ENCODE measurements at regions not wholly inside any gene's neighbourhood (a gene's known extent, or its start where the extent isn't known, plus 50 kb on each side); places are given as distances from the start of the nearest gene placed in this dataset.
A peak's percentile ranks its signal among the peaks of the same experiment; 100 is the strongest.

DNA sequence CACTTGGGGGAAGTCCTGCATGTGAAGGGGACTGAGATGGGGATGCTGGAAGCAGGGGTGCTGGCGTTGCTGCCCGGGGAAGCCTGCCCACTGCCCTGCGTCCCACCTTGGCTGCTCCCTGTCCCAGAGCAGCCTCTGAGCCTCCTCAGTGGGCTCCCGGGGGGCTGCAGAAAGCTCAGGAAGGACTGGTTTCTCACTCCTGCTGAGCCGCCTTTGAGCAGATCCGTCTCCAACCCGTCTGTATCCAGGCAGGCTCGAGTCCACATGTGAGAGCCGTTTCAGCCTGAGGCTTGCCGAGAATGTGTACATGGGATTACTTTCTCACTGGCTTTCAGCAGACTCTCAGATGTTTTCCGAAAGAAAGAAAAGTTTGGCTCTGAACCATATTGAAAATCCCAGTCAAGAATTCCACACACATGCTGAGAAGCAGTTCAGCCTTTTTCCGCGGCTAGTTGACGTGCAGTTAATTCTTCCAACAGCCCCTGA, 95.3 kb upstream of the COL5A1 start:
- TF ChIP-seq EZH2 (IDR thresholded peaks at IDR 0.05; ENCODE audit: low read length, missing control alignments) = no peak
- TF ChIP-seq, protein P1, sequence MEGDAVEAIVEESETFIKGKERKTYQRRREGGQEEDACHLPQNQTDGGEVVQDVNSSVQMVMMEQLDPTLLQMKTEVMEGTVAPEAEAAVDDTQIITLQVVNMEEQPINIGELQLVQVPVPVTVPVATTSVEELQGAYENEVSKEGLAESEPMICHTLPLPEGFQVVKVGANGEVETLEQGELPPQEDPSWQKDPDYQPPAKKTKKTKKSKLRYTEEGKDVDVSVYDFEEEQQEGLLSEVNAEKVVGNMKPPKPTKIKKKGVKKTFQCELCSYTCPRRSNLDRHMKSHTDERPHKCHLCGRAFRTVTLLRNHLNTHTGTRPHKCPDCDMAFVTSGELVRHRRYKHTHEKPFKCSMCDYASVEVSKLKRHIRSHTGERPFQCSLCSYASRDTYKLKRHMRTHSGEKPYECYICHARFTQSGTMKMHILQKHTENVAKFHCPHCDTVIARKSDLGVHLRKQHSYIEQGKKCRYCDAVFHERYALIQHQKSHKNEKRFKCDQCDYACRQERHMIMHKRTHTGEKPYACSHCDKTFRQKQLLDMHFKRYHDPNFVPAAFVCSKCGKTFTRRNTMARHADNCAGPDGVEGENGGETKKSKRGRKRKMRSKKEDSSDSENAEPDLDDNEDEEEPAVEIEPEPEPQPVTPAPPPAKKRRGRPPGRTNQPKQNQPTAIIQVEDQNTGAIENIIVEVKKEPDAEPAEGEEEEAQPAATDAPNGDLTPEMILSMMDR (conservative IDR thresholded peaks at IDR 0.05 in 1 of 2, IDR thresholded peaks at IDR 0.05 in 1 of 2; ENCODE audit: low read depth in 1 of 2, low read length in 2 of 2) = no peak
- peak overlapping the region; percentile 59 for H3K27ac ChIP-seq (ENCODE audit: insufficient read depth, low read length)
- H2AFZ ChIP-seq (ENCODE audit: low read length) = peak overlapping the region; percentile 11
- H4K20me1 ChIP-seq (ENCODE audit: control insufficient read depth, extremely low read depth, insufficient read depth, low read length) = no peaks in the 10 kb centered on the region
- H3K79me2 ChIP-seq (ENCODE audit: control insufficient read depth, insufficient read depth, low read length) = no peaks in the 10 kb centered on the region
- peak overlapping the region in 1 of 4 experiments; percentile 31 for H3K4me3 ChIP-seq (replicated peaks in 1 of 4; ENCODE audit: control extremely low read depth in 1 of 4, insufficient read depth in 1 of 4, low read depth in 3 of 4, low read length in 4 of 4)
- peak overlapping the region; percentile 49 for H3K4me2 ChIP-seq (ENCODE audit: extremely low read depth, insufficient read depth, low read length)
- peak; percentile 46 to 63 for DNase-seq (ENCODE audit: low read depth in 2 of 2)
- peaks cover 11% of the 10 kb centered on the region for H3K4me1 ChIP-seq (ENCODE audit: control insufficient read depth, extremely low read depth, insufficient read depth, low read length)
- H3K27me3 ChIP-seq (ENCODE audit: control insufficient read depth, insufficient read depth, low read length) = no peaks in the 10 kb centered on the region
- peak overlapping the region; percentile 33 for H3K9ac ChIP-seq (ENCODE audit: insufficient read depth, low read length)
- H3K9me3 ChIP-seq (ENCODE audit: control insufficient read depth, insufficient read depth, low read depth, low read length) = no peaks in the 10 kb centered on the region
- no peaks in the 10 kb centered on the region for H3K36me3 ChIP-seq (ENCODE audit: control insufficient read depth, insufficient read depth, low read length)

DNA sequence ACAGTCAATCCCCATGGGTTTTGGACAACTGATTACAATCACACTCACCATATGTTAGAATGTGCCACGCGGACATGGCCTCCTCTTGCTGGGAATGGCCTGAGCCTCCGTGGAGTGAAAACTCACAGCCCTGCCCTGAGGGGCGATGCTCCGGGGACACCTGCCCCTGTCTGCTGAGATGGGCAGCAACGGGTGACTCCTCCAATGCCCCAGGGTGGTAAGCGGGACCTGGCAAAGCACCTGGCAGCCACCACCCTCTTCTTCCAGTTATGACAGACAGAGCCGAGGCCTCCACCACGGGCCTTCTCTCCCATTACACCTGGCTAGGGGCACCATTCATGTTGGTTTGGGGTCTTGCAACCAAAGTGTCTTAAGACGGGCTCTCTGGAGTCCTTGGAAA, 94.9 kb upstream of the COL5A1 start:
- Histone ChIP-seq H2AFZ (ENCODE audit: low read length) (peak overlapping the region; percentile 11), H3K9ac (ENCODE audit: insufficient read depth, low read length) (no peak overlapping the region), H3K36me3 (ENCODE audit: control insufficient read depth, insufficient read depth, low read length) (no peaks in the 10 kb centered on the region), H3K4me2 (ENCODE audit: extremely low read depth, insufficient read depth, low read length) (no peak overlapping the region), H3K27ac (ENCODE audit: insufficient read depth, low read length) (peak overlapping the region; percentile 59), H3K27me3 (ENCODE audit: control insufficient read depth, insufficient read depth, low read length) (no peaks in the 10 kb centered on the region), H3K4me3 (replicated peaks in 1 of 4; ENCODE audit: control extremely low read depth in 1 of 4, insufficient read depth in 1 of 4, low read depth in 3 of 4, low read length in 4 of 4) (no peak overlapping the region), H3K4me1 (ENCODE audit: control insufficient read depth, extremely low read depth, insufficient read depth, low read length) (peaks cover 16% of the 10 kb centered on the region), H3K9me3 (ENCODE audit: control insufficient read depth, insufficient read depth, low read depth, low read length) (no peaks in the 10 kb centered on the region), H3K79me2 (ENCODE audit: control insufficient read depth, insufficient read depth, low read length) (no peaks in the 10 kb centered on the region), H4K20me1 (ENCODE audit: control insufficient read depth, extremely low read depth, insufficient read depth, low read length) (no peaks in the 10 kb centered on the region)
- DNase-seq (ENCODE audit: low read depth in 2 of 2) = no peak
- no peak for TF ChIP-seq EZH2 (IDR thresholded peaks at IDR 0.05; ENCODE audit: low read length, missing control alignments)
- TF ChIP-seq, protein P1 (conservative IDR thresholded peaks at IDR 0.05 in 1 of 2, IDR thresholded peaks at IDR 0.05 in 1 of 2; ENCODE audit: low read depth in 1 of 2, low read length in 2 of 2) = no peak

DNA sequence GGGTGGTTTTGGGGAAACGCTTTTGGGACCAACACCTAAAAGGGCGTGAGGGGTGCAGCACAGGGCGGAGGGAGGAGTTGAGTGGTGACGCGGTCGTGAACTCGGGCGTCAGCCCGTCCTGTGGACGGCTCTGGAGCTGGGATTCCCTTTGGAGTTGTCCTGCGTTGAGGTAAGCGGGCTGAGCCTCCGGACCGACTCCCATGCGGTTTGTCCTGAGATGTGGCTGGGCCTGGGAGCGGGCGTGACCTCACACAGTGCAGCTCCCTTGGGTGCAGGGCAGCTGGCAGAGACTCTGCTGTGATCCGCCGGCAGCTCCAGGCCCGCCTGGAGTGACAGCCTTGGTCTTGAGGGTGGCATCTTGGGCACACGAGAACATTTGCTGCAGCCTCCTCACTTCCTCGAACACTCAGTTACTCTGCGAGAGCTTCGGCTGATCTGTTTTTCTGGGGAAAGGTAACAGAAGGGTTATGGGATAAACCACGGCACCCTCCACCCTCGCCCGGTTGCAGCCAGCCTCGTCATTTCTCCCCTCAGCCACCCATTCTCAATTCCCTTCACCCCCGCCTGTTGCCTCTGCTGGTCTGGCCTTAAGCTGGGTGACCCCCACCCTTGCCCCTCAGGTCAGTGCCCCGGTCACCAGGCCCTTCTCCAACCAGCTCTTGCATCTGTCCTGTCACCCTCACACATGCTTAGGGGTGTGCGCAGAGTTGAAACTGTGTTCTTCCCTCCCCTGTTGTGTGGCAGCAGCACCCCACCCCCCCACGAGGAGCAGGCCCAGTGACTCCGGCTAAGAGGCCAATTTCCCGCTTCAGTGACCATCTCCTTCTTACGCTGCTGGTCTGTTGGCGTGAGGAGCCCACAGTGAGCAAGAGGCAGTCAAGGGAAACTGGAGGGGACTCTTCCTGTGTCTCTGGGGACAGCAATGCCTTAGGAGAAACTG, 94.2 kb upstream of the COL5A1 start:
- no peaks in the 10 kb centered on the region for H4K20me1 ChIP-seq (ENCODE audit: control insufficient read depth, extremely low read depth, insufficient read depth, low read length)
- no peak for TF ChIP-seq EZH2 (IDR thresholded peaks at IDR 0.05; ENCODE audit: low read length, missing control alignments)
- TF ChIP-seq, protein P1 (conservative IDR thresholded peaks at IDR 0.05 in 1 of 2, IDR thresholded peaks at IDR 0.05 in 1 of 2; ENCODE audit: low read depth in 1 of 2, low read length in 2 of 2) = no peak
- no peak for DNase-seq (ENCODE audit: low read depth in 2 of 2)
- no peak overlapping the region for H3K9ac ChIP-seq (ENCODE audit: insufficient read depth, low read length)
- H3K27me3 ChIP-seq (ENCODE audit: control insufficient read depth, insufficient read depth, low read length) = no peaks in the 10 kb centered on the region
- H3K36me3 ChIP-seq (ENCODE audit: control insufficient read depth, insufficient read depth, low read length) = no peaks in the 10 kb centered on the region
- no peak overlapping the region for H3K27ac ChIP-seq (ENCODE audit: insufficient read depth, low read length)
- H3K4me3 ChIP-seq (replicated peaks in 1 of 4; ENCODE audit: control extremely low read depth in 1 of 4, insufficient read depth in 1 of 4, low read depth in 3 of 4, low read length in 4 of 4) = no peak overlapping the region
- H3K79me2 ChIP-seq (ENCODE audit: control insufficient read depth, insufficient read depth, low read length) = no peaks in the 10 kb centered on the region
- no peak overlapping the region for H3K4me2 ChIP-seq (ENCODE audit: extremely low read depth, insufficient read depth, low read length)
- peaks cover 20% of the 10 kb centered on the region for H3K4me1 ChIP-seq (ENCODE audit: control insufficient read depth, extremely low read depth, insufficient read depth, low read length)
- H2AFZ ChIP-seq (ENCODE audit: low read length) = no peak overlapping the region
- no peaks in the 10 kb centered on the region for H3K9me3 ChIP-seq (ENCODE audit: control insufficient read depth, insufficient read depth, low read depth, low read length)
